ENCODE measurements at regions not wholly inside any gene's neighbourhood (a gene's known extent, or its start where the extent isn't known, plus 50 kb on each side); places are given as distances from the start of the nearest gene placed in this dataset.

GRCh38 chr2:64794426-64794995 is 140.8 kb upstream of the SERTAD2 start:
- Histone ChIP-seq H3K4me1 (peaks cover 0 to 17% (median 2%) of the 10 kb centered on the region in 4 donors), H3K9me3 (no peaks in the 10 kb centered on the region), H3K36me3 (no peaks in the 10 kb centered on the region), H3K4me3 (no peak overlapping the region), H3K27ac (peak overlapping the region in 1 of 4 donors; percentile 44), H3K27me3 (no peaks in the 10 kb centered on the region)
- intact Hi-C loops (cut with DNase I) = no loop called here
- TF ChIP-seq CTCF (IDR thresholded peaks at IDR 0.05) (no peak), POLR2AphosphoS5 (IDR thresholded peaks at IDR 0.05) (no peak), EP300 (IDR thresholded peaks at IDR 0.05) (no peak), POLR2A (IDR thresholded peaks at IDR 0.05) (no peak)
- DNase-seq = no peak
- WGBS, 2 donors = 66 to 80% methylated on average over 6 of the region's 6 CpGs

DNA sequence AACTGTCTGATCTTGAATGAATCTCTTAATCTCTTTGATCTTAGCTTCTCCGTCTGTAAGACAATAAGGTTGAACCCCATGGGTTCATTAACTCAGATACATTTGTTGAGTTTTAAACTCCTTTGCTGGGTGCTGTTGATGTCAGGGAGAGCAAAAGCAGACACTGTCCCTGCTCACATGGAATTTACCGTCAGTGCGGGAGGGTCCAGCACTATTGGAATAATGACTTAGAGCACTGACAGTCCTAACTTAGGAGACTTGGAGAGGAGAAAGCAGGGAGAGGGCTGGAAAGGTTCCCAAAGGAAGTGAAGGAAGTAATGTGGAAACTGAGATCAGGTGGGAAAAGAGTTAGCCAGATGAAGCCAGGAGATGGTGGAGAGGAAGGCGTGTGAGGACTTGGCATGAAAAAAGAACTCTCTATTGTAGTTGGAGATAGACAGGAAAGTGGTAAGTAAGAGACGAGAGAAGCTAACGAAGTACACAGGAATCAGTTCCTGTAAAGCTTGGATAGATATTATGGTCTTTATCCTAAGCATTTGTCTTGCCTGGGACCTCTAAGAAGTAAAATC is 141.4 kb upstream of the SERTAD2 start:
- 77 to 92% methylated on average over 6 of the region's 6 CpGs for WGBS, 2 donors
- Histone ChIP-seq H3K27me3 (no peaks in the 10 kb centered on the region), H3K4me3 (no peak overlapping the region), H3K27ac (peak overlapping the region in 1 of 4 donors; percentile 44), H3K36me3 (no peaks in the 10 kb centered on the region), H3K4me1 (peaks cover 0 to 17% (median 2%) of the 10 kb centered on the region in 4 donors), H3K9me3 (no peaks in the 10 kb centered on the region)
- DNase-seq = no peak
- TF ChIP-seq CTCF (IDR thresholded peaks at IDR 0.05) (no peak), POLR2AphosphoS5 (IDR thresholded peaks at IDR 0.05) (peak in 2 of 4 donors; percentile 25 to 56), POLR2A (IDR thresholded peaks at IDR 0.05) (no peak), EP300 (IDR thresholded peaks at IDR 0.05) (no peak)
- intact Hi-C loops (cut with DNase I) = no loop called here

DNA sequence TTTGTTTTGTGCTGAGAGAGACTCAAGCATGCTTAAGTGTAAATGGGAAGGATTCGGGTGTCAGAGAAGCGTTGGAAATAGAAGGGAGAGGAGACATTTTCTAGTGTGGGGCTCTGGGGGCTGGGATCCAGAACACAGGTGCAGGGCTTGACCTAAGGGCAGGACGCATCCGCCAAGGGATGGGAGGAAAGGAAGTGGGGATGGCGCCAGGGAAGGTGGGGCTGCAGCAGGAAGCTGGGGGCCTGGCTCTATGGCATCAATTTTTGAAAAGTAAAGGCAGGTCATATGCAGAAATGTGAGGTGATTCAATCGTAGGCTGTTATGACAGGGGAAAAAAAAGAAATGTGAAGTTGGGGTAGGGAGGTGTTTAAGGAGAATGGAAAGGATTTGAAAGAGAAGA is 143.2 kb upstream of the SERTAD2 start:
- intact Hi-C loops (cut with DNase I) = no loop called here
- WGBS, 2 donors = 70 to 86% methylated on average over 6 of the region's 6 CpGs
- Histone ChIP-seq H3K4me3 (no peak overlapping the region), H3K27me3 (no peaks in the 10 kb centered on the region), H3K9me3 (no peaks in the 10 kb centered on the region), H3K4me1 (peaks cover 0 to 17% (median 2%) of the 10 kb centered on the region in 4 donors), H3K27ac (no peak overlapping the region), H3K36me3 (no peaks in the 10 kb centered on the region)
- TF ChIP-seq CTCF (IDR thresholded peaks at IDR 0.05) (no peak), EP300 (IDR thresholded peaks at IDR 0.05) (no peak), POLR2AphosphoS5 (IDR thresholded peaks at IDR 0.05) (no peak)
- no peak for DNase-seq

DNA sequence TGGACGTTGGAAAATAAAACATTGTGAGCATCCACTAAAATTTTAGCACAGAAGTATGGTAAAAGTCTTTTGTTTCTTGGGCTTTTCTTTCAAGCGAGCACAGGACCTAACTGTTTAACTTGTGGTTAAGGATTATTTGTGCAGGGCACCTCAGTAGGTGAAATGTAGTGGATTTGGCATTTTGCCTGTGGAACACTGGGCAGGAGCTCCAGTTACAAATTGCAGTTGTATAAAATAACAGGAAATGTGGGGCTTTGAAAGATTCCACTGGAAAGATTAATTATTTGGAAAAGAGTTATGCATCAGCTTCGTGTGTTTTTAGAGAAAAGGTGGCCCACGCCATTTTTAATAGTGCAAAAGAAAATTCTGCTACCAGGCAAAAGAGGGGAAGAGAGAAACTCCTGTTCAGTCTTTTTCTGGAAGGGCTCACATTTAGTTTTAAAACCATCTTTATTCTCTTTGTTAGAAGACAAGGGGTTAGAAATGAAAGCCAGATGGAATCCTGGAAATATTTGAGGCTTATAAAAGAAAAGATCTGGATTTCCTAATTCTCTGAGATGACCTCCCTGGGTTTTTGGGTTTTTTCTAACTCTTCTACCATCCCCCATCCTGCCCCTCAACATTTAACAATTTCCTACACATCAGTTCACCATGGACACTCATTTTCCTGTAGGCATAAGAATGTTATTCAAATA is 144.3 kb upstream of the SERTAD2 start:
- 19 to 54% methylated on average over 4 of the region's 4 CpGs for WGBS, 2 donors
- no peak overlapping the region for H3K27ac ChIP-seq

More for the DNA sequence above, 144.3 kb upstream of the SERTAD2 start:
- Histone ChIP-seq H3K27me3 (no peaks in the 10 kb centered on the region), H3K4me3 (no peak overlapping the region), H3K9me3 (no peaks in the 10 kb centered on the region), H3K4me1 (peaks cover 0 to 17% (median 2%) of the 10 kb centered on the region in 4 donors), H3K36me3 (no peaks in the 10 kb centered on the region)
- TF ChIP-seq POLR2AphosphoS5 (IDR thresholded peaks at IDR 0.05) = no peak
- TF ChIP-seq POLR2A (IDR thresholded peaks at IDR 0.05) = no peak
- TF ChIP-seq EP300 (IDR thresholded peaks at IDR 0.05) = no peak
- no peak for TF ChIP-seq CTCF (IDR thresholded peaks at IDR 0.05)
- intact Hi-C loops (cut with DNase I) = no loop called here
- DNase-seq = no peak

Measured in sigmoid colon (tissue), 6 donors.